ENCODE measurements at regions not wholly inside any gene's neighbourhood (a gene's known extent, or its start where the extent isn't known, plus 50 kb on each side); places are given as distances from the start of the nearest gene placed in this dataset.

GRCh38 chrX:138865093-138865649 lies 153.7 kb upstream of the FGF13 start:
- CTCF ChIA-PET = no interaction called here

GRCh38 chrX:138859421-138859820 lies 147.9 kb upstream of the FGF13 start:
- H3K9me3 ChIP-seq (ENCODE audit: low read length) = no peaks in the 10 kb centered on the region
- H3K4me3 ChIP-seq (ENCODE audit: low read length) = no peak overlapping the region
- H3K27me3 ChIP-seq (ENCODE audit: low read length) = no peaks in the 10 kb centered on the region
- intact Hi-C loops (cut with micrococcal nuclease) = loop anchor here (5.0 to 10.0 kb wide), 3 partner anchors 68 to 265 kb away; no protein-coding TSS in a partner anchor
- no peak overlapping the region for H3K9ac ChIP-seq (ENCODE audit: low read length)
- ATAC-seq = no peak
- no peaks in the 10 kb centered on the region for H4K20me1 ChIP-seq (ENCODE audit: low read length)
- TF ChIP-seq CTCF (conservative IDR thresholded peaks at IDR 0.05; ENCODE audit: low read depth, low read length) (no peak), EZH2phosphoT487 (IDR thresholded peaks at IDR 0.05; ENCODE audit: borderline replicate concordance, low read length) (no peak), EZH2 (IDR thresholded peaks at IDR 0.05; ENCODE audit: low read length, unreplicated experiment) (no peak)
- no peak overlapping the region for H2AFZ ChIP-seq (ENCODE audit: low read length)
- DNase-seq = no peak
- ChIA-PET POLR2A (ENCODE audit: unreplicated experiment) (no interaction called here), CTCF (no interaction called here)
- no peaks in the 10 kb centered on the region for H3K36me3 ChIP-seq (ENCODE audit: low read depth, low read length)
- H3K9me2 ChIP-seq (replicated peaks; ENCODE audit: low read length) = no peaks in the 10 kb centered on the region
- no TSS peak for BruUV-seq (replicated peaks)
- peaks cover 31% of the 10 kb centered on the region for H3K4me1 ChIP-seq (ENCODE audit: insufficient read depth, low read length)
- H3F3A ChIP-seq (ENCODE audit: low read length, unreplicated experiment) = no peaks in the 10 kb centered on the region
- no peak overlapping the region for H3K27ac ChIP-seq (ENCODE audit: low read length)
- H3K79me2 ChIP-seq (ENCODE audit: low read length) = no peaks in the 10 kb centered on the region
- no peak overlapping the region for H3K4me2 ChIP-seq (ENCODE audit: low read length)

More at GRCh38 chrX:138865093-138865649, 153.7 kb upstream of the FGF13 start:
- no peak overlapping the region for H2AFZ ChIP-seq (ENCODE audit: low read length)
- no peaks in the 10 kb centered on the region for H3K9me2 ChIP-seq (replicated peaks; ENCODE audit: low read length)
- H3K4me3 ChIP-seq (ENCODE audit: low read length) = no peak overlapping the region
- TF ChIP-seq CTCF (conservative IDR thresholded peaks at IDR 0.05; ENCODE audit: low read depth, low read length) = no peak
- no peak for TF ChIP-seq EZH2phosphoT487 (IDR thresholded peaks at IDR 0.05; ENCODE audit: borderline replicate concordance, low read length)
- TF ChIP-seq EZH2 (IDR thresholded peaks at IDR 0.05; ENCODE audit: low read length, unreplicated experiment) = no peak
- H4K20me1 ChIP-seq (ENCODE audit: low read length) = no peaks in the 10 kb centered on the region
- no peak overlapping the region for H3K4me2 ChIP-seq (ENCODE audit: low read length)
- H3K27me3 ChIP-seq (ENCODE audit: low read length) = no peaks in the 10 kb centered on the region
- H3K9me3 ChIP-seq (ENCODE audit: low read length) = no peaks in the 10 kb centered on the region
- no peak overlapping the region for H3K27ac ChIP-seq (ENCODE audit: low read length)
- H3K4me1 ChIP-seq (ENCODE audit: insufficient read depth, low read length) = no peaks in the 10 kb centered on the region
- DNase-seq (no peak), ATAC-seq (no peak)
- H3K9ac ChIP-seq (ENCODE audit: low read length) = no peak overlapping the region
- no peaks in the 10 kb centered on the region for H3F3A ChIP-seq (ENCODE audit: low read length, unreplicated experiment)
- H3K79me2 ChIP-seq (ENCODE audit: low read length) = no peaks in the 10 kb centered on the region
- BruUV-seq (replicated peaks) = no TSS peak
- H3K36me3 ChIP-seq (ENCODE audit: low read depth, low read length) = no peaks in the 10 kb centered on the region
- POLR2A ChIA-PET (ENCODE audit: unreplicated experiment) = no interaction called here
- intact Hi-C loops (cut with micrococcal nuclease) = no loop called here

- Histone ChIP-seq H3K27me3 (ENCODE audit: low read length) (no peaks in the 10 kb centered on the region), H3K9me2 (replicated peaks; ENCODE audit: low read length) (no peaks in the 10 kb centered on the region), H3K4me3 (ENCODE audit: low read length) (no peak overlapping the region), H3F3A (ENCODE audit: low read length, unreplicated experiment) (no peaks in the 10 kb centered on the region), H4K20me1 (ENCODE audit: low read length) (no peaks in the 10 kb centered on the region), H3K9ac (ENCODE audit: low read length) (no peak overlapping the region), H3K9me3 (ENCODE audit: low read length) (no peaks in the 10 kb centered on the region), H3K4me1 (ENCODE audit: insufficient read depth, low read length) (peaks cover 31% of the 10 kb centered on the region), H3K27ac (ENCODE audit: low read length) (peak overlapping the region; percentile 30), H3K79me2 (ENCODE audit: low read length) (no peaks in the 10 kb centered on the region), H2AFZ (ENCODE audit: low read length) (no peak overlapping the region), H3K36me3 (ENCODE audit: low read depth, low read length) (no peaks in the 10 kb centered on the region), H3K4me2 (ENCODE audit: low read length) (peak overlapping the region; percentile 51)
- ATAC-seq (no peak), DNase-seq (no peak)
- intact Hi-C loops (cut with micrococcal nuclease) = loop anchor here (5.0 to 10.0 kb wide), 3 partner anchors 68 to 266 kb away; no protein-coding TSS in a partner anchor
- ChIA-PET POLR2A (ENCODE audit: unreplicated experiment) (no interaction called here), CTCF (no interaction called here)
- TF ChIP-seq EZH2phosphoT487 (IDR thresholded peaks at IDR 0.05; ENCODE audit: borderline replicate concordance, low read length) (no peak), CTCF (conservative IDR thresholded peaks at IDR 0.05; ENCODE audit: low read depth, low read length) (no peak), EZH2 (IDR thresholded peaks at IDR 0.05; ENCODE audit: low read length, unreplicated experiment) (no peak)
- no TSS peak for BruUV-seq (replicated peaks)
Observed at GRCh38 chrX:138858951-138859350, 147.4 kb upstream of the FGF13 start.
